Prostate gland (tissue), 2 donors: ENCODE measurements at regions not wholly inside any gene's neighbourhood (a gene's known extent, or its start where the extent isn't known, plus 50 kb on each side); places are given as distances from the start of the nearest gene placed in this dataset.

Experiments
- CTCF ChIP-seq, 4 experiments: fragments of 200-600 bp in 2 of 4; fragments of 450-650 bp in 2 of 4; sonication (generic) in 2 of 4; IDR thresholded peaks; 1 replicate in 3 of 4; 2 replicates in 1 of 4; pipeline ENCODE4 v1.5.1; 2016 to 2019; ENCODE audit warnings: antibody characterized with exemption in 4 of 4, mild to moderate bottlenecking in 2 of 4, moderate library complexity in 2 of 4
- POLR2A ChIP-seq: fragments of 450-650 bp; IDR thresholded peaks from one replicate; pipeline ENCODE4 v1.6.1; 2016; ENCODE audit warnings: antibody characterized with exemption, mild to moderate bottlenecking

GRCh38 chr3:77718311-77718710, 678.4 kb downstream of the ROBO2 start:
- no peak for TF ChIP-seq CTCF (IDR thresholded peaks at IDR 0.05)
- TF ChIP-seq POLR2A: no peak
